ENCODE measurements at regions not wholly inside any gene's neighbourhood (a gene's known extent, or its start where the extent isn't known, plus 50 kb on each side); places are given as distances from the start of the nearest gene placed in this dataset.
"Not testable (repeated sequence)": the region's sequence is repeated elsewhere in the genome, so short reads cannot be mapped to it uniquely, and the experiment has no call there.

DNA sequence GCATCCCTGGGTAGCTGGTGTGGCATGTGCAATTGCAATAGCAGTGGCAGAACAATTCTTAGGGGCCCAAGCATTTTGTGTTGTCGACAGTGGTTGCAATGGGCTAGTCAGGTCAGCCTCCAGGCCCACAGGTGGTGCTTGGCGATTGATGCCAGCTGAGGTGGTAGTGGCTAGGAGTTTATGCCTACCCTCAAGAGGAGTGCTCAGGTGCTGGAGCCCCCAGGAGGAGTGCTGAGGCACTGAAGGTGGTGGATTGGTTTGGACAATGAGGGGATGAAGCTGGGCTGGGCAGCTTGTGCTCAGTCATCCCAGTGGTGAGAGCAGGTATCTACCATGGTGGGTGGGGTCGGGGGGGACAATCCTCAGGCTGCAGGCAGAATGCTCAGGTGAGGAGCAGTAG, 877.9 kb upstream of the TMEFF2 start:
- no peak for TF ChIP-seq SMAD4 (CRISPR knock-in tag; IDR thresholded peaks at IDR 0.05)
- TF ChIP-seq JAZF1 (CRISPR knock-in tag; IDR thresholded peaks at IDR 0.05): no peak
- TF ChIP-seq, protein P1, sequence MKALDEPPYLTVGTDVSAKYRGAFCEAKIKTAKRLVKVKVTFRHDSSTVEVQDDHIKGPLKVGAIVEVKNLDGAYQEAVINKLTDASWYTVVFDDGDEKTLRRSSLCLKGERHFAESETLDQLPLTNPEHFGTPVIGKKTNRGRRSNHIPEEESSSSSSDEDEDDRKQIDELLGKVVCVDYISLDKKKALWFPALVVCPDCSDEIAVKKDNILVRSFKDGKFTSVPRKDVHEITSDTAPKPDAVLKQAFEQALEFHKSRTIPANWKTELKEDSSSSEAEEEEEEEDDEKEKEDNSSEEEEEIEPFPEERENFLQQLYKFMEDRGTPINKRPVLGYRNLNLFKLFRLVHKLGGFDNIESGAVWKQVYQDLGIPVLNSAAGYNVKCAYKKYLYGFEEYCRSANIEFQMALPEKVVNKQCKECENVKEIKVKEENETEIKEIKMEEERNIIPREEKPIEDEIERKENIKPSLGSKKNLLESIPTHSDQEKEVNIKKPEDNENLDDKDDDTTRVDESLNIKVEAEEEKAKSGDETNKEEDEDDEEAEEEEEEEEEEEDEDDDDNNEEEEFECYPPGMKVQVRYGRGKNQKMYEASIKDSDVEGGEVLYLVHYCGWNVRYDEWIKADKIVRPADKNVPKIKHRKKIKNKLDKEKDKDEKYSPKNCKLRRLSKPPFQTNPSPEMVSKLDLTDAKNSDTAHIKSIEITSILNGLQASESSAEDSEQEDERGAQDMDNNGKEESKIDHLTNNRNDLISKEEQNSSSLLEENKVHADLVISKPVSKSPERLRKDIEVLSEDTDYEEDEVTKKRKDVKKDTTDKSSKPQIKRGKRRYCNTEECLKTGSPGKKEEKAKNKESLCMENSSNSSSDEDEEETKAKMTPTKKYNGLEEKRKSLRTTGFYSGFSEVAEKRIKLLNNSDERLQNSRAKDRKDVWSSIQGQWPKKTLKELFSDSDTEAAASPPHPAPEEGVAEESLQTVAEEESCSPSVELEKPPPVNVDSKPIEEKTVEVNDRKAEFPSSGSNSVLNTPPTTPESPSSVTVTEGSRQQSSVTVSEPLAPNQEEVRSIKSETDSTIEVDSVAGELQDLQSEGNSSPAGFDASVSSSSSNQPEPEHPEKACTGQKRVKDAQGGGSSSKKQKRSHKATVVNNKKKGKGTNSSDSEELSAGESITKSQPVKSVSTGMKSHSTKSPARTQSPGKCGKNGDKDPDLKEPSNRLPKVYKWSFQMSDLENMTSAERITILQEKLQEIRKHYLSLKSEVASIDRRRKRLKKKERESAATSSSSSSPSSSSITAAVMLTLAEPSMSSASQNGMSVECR (CRISPR knock-in tag; IDR thresholded peaks at IDR 0.05; ENCODE audit: borderline replicate concordance): no peak
- no peak for TF ChIP-seq EMX1 (CRISPR knock-in tag; IDR thresholded peaks at IDR 0.05)
- no peak for TF ChIP-seq NFYB (CRISPR knock-in tag; conservative IDR thresholded peaks at IDR 0.05; ENCODE audit: low read depth)
- no peak for TF ChIP-seq SOX15 (CRISPR knock-in tag; IDR thresholded peaks at IDR 0.05)
- TF ChIP-seq, protein P2, sequence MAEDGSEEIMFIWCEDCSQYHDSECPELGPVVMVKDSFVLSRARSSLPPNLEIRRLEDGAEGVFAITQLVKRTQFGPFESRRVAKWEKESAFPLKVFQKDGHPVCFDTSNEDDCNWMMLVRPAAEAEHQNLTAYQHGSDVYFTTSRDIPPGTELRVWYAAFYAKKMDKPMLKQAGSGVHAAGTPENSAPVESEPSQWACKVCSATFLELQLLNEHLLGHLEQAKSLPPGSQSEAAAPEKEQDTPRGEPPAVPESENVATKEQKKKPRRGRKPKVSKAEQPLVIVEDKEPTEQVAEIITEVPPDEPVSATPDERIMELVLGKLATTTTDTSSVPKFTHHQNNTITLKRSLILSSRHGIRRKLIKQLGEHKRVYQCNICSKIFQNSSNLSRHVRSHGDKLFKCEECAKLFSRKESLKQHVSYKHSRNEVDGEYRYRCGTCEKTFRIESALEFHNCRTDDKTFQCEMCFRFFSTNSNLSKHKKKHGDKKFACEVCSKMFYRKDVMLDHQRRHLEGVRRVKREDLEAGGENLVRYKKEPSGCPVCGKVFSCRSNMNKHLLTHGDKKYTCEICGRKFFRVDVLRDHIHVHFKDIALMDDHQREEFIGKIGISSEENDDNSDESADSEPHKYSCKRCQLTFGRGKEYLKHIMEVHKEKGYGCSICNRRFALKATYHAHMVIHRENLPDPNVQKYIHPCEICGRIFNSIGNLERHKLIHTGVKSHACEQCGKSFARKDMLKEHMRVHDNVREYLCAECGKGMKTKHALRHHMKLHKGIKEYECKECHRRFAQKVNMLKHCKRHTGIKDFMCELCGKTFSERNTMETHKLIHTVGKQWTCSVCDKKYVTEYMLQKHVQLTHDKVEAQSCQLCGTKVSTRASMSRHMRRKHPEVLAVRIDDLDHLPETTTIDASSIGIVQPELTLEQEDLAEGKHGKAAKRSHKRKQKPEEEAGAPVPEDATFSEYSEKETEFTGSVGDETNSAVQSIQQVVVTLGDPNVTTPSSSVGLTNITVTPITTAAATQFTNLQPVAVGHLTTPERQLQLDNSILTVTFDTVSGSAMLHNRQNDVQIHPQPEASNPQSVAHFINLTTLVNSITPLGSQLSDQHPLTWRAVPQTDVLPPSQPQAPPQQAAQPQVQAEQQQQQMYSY (CRISPR knock-in tag; IDR thresholded peaks at IDR 0.05): no peak
- TF ChIP-seq OVOL2 (CRISPR knock-in tag; IDR thresholded peaks at IDR 0.05; ENCODE audit: borderline replicate concordance): no peak
- TF ChIP-seq, protein P3, sequence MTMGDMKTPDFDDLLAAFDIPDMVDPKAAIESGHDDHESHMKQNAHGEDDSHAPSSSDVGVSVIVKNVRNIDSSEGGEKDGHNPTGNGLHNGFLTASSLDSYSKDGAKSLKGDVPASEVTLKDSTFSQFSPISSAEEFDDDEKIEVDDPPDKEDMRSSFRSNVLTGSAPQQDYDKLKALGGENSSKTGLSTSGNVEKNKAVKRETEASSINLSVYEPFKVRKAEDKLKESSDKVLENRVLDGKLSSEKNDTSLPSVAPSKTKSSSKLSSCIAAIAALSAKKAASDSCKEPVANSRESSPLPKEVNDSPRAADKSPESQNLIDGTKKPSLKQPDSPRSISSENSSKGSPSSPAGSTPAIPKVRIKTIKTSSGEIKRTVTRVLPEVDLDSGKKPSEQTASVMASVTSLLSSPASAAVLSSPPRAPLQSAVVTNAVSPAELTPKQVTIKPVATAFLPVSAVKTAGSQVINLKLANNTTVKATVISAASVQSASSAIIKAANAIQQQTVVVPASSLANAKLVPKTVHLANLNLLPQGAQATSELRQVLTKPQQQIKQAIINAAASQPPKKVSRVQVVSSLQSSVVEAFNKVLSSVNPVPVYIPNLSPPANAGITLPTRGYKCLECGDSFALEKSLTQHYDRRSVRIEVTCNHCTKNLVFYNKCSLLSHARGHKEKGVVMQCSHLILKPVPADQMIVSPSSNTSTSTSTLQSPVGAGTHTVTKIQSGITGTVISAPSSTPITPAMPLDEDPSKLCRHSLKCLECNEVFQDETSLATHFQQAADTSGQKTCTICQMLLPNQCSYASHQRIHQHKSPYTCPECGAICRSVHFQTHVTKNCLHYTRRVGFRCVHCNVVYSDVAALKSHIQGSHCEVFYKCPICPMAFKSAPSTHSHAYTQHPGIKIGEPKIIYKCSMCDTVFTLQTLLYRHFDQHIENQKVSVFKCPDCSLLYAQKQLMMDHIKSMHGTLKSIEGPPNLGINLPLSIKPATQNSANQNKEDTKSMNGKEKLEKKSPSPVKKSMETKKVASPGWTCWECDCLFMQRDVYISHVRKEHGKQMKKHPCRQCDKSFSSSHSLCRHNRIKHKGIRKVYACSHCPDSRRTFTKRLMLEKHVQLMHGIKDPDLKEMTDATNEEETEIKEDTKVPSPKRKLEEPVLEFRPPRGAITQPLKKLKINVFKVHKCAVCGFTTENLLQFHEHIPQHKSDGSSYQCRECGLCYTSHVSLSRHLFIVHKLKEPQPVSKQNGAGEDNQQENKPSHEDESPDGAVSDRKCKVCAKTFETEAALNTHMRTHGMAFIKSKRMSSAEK (CRISPR knock-in tag; IDR thresholded peaks at IDR 0.05; ENCODE audit: borderline replicate concordance): no peak
- TF ChIP-seq, protein P4, sequence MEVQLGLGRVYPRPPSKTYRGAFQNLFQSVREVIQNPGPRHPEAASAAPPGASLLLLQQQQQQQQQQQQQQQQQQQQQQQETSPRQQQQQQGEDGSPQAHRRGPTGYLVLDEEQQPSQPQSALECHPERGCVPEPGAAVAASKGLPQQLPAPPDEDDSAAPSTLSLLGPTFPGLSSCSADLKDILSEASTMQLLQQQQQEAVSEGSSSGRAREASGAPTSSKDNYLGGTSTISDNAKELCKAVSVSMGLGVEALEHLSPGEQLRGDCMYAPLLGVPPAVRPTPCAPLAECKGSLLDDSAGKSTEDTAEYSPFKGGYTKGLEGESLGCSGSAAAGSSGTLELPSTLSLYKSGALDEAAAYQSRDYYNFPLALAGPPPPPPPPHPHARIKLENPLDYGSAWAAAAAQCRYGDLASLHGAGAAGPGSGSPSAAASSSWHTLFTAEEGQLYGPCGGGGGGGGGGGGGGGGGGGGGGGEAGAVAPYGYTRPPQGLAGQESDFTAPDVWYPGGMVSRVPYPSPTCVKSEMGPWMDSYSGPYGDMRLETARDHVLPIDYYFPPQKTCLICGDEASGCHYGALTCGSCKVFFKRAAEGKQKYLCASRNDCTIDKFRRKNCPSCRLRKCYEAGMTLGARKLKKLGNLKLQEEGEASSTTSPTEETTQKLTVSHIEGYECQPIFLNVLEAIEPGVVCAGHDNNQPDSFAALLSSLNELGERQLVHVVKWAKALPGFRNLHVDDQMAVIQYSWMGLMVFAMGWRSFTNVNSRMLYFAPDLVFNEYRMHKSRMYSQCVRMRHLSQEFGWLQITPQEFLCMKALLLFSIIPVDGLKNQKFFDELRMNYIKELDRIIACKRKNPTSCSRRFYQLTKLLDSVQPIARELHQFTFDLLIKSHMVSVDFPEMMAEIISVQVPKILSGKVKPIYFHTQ (CRISPR knock-in tag; IDR thresholded peaks at IDR 0.05): no peak
- no peak for TF ChIP-seq ZNF232 (CRISPR knock-in tag; IDR thresholded peaks at IDR 0.05)
- TF ChIP-seq, protein P5, sequence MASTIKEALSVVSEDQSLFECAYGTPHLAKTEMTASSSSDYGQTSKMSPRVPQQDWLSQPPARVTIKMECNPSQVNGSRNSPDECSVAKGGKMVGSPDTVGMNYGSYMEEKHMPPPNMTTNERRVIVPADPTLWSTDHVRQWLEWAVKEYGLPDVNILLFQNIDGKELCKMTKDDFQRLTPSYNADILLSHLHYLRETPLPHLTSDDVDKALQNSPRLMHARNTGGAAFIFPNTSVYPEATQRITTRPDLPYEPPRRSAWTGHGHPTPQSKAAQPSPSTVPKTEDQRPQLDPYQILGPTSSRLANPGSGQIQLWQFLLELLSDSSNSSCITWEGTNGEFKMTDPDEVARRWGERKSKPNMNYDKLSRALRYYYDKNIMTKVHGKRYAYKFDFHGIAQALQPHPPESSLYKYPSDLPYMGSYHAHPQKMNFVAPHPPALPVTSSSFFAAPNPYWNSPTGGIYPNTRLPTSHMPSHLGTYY (CRISPR knock-in tag; IDR thresholded peaks at IDR 0.05): no peak
- TF ChIP-seq, protein P6, sequence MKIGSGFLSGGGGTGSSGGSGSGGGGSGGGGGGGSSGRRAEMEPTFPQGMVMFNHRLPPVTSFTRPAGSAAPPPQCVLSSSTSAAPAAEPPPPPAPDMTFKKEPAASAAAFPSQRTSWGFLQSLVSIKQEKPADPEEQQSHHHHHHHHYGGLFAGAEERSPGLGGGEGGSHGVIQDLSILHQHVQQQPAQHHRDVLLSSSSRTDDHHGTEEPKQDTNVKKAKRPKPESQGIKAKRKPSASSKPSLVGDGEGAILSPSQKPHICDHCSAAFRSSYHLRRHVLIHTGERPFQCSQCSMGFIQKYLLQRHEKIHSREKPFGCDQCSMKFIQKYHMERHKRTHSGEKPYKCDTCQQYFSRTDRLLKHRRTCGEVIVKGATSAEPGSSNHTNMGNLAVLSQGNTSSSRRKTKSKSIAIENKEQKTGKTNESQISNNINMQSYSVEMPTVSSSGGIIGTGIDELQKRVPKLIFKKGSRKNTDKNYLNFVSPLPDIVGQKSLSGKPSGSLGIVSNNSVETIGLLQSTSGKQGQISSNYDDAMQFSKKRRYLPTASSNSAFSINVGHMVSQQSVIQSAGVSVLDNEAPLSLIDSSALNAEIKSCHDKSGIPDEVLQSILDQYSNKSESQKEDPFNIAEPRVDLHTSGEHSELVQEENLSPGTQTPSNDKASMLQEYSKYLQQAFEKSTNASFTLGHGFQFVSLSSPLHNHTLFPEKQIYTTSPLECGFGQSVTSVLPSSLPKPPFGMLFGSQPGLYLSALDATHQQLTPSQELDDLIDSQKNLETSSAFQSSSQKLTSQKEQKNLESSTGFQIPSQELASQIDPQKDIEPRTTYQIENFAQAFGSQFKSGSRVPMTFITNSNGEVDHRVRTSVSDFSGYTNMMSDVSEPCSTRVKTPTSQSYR (CRISPR knock-in tag; IDR thresholded peaks at IDR 0.05): no peak
- TF ChIP-seq, protein P7, sequence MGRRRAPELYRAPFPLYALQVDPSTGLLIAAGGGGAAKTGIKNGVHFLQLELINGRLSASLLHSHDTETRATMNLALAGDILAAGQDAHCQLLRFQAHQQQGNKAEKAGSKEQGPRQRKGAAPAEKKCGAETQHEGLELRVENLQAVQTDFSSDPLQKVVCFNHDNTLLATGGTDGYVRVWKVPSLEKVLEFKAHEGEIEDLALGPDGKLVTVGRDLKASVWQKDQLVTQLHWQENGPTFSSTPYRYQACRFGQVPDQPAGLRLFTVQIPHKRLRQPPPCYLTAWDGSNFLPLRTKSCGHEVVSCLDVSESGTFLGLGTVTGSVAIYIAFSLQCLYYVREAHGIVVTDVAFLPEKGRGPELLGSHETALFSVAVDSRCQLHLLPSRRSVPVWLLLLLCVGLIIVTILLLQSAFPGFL (CRISPR knock-in tag; IDR thresholded peaks at IDR 0.05; ENCODE audit: borderline replicate concordance): no peak
- ATAC-seq (peak; percentile 74), DNase-seq (ENCODE audit: low spot score) (no peak)
- H3K27ac Mint-ChIP-seq: no peak overlapping the region
- no peaks in the 10 kb centered on the region for H3K27me3 Mint-ChIP-seq (ENCODE audit: low read depth)
- peaks cover 17% of the 10 kb centered on the region for H3K36me3 Mint-ChIP-seq
- H3K4me1 Mint-ChIP-seq: no peaks in the 10 kb centered on the region
- peaks cover 25% of the 10 kb centered on the region for H3K9me3 Mint-ChIP-seq
- ChIA-PET POLR2A (no interaction called here), CTCF (interaction anchor here (0.6 to 1.5 kb wide), 2 partner anchors 259 to 511 kb away, joined by 4 to 5 read pairs; no protein-coding TSS in a partner anchor)
- H3K4me3 Mint-ChIP-seq: no peak overlapping the region

DNA sequence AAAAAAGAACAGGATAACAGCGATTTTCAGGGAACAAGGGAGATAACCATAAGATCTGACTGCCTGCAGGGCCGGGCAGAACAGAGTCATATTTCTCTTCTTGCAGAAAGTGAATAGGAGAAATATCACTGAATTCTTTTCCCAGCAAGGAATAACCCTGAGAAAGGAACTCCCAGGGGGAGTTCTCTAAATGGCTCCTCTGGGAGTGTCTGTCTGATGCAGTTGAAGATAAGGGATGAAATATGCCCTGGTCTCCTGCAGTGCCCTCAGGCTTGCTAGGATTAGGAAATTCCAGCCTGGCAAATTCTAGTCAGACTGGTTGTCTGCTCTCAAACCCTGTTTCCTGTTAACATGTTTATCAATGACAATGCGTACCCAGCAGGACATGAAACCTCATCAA, 830.8 kb upstream of the TMEFF2 start:
- H3K27ac Mint-ChIP-seq; H3K4me3 Mint-ChIP-seq; H3K27me3 Mint-ChIP-seq (ENCODE audit: low read depth); H3K4me1 Mint-ChIP-seq; ATAC-seq; CTCF ChIA-PET; POLR2A ChIA-PET; DNase-seq (ENCODE audit: low spot score): not testable (repeated sequence)
- peaks cover 51% of the 10 kb centered on the region for H3K9me3 Mint-ChIP-seq
- peaks cover 37% of the 10 kb centered on the region for H3K36me3 Mint-ChIP-seq

Data from WTC11 (cell line).